ENCODE measurements at regions not wholly inside any gene's neighbourhood (a gene's known extent, or its start where the extent isn't known, plus 50 kb on each side); places are given as distances from the start of the nearest gene placed in this dataset.
"Not testable (repeated sequence)": the region's sequence is repeated elsewhere in the genome, so short reads cannot be mapped to it uniquely, and the experiment has no call there.

DNA sequence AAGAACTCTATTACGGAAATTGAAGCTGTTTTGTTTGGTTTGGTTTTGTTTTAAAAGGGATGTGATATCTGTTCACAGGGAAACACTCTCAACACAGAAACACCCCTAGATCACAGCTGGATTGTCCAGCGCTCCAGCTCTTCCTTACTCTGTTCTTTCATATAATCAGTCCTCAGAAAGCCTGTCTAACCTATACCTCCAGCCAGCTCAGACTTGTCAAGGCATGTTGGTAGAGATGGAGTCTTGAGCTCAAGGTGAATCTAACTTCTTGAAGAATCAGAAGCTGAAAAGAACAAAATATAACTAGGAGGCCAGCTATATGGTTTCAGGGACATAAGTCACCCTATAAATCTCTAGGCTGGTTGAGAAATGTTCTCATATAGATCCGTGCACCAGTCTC, 110.2 kb upstream of the EPHA3 start:
- no peak overlapping the region for H3K4me3 ChIP-seq (ENCODE audit: control insufficient read depth, low read depth, low read length)
- no peak for DNase-seq (ENCODE audit: low read depth)
- TF ChIP-seq CTCF (conservative IDR thresholded peaks at IDR 0.05; ENCODE audit: control insufficient read depth, insufficient read depth, low read depth, low read length): no peak

DNA sequence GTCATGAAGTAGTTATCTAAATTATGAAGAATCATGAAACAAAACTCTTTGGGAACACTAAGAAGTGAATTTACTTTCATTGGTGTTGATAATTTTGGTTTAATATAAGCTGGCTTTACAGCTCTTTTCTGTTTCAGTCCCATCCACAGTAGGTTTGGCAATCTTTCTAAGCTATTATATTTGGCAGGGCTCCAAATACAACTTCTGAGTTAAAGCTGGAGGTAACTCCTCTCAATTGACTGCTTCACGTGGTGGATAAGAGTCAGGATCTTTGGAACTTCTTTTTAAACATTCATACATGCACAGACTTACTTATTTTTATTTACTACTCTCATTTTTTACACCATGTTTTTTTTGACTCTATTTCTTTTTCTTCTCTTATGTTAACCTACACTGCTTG, 106.5 kb upstream of the EPHA3 start:
- TF ChIP-seq CTCF (conservative IDR thresholded peaks at IDR 0.05; ENCODE audit: control insufficient read depth, insufficient read depth, low read depth, low read length): no peak
- no peak overlapping the region for H3K4me3 ChIP-seq (ENCODE audit: control insufficient read depth, low read depth, low read length)
- no peak for DNase-seq (ENCODE audit: low read depth)

DNA sequence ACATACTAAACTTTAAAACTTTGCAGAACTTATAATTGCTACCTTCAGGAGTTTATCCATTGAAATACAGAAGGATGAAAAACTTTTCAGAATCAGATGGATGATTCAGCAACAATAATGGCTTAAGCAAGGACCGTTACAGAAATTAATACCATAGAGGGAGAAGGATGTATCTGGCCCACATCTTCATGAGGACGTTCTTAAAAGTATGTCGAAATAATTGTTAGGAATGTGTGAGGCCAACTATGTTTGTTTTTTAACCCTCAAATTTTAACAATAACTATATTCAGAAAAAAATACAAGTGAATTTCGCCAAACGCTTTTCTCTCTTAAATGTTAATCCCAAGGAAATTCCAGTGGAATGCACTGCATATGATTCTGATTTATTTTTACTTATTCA, 105.2 kb upstream of the EPHA3 start:
- DNase-seq (ENCODE audit: low read depth): no peak
- no peak overlapping the region for H3K4me3 ChIP-seq (ENCODE audit: control insufficient read depth, low read depth, low read length)
- no peak for TF ChIP-seq CTCF (conservative IDR thresholded peaks at IDR 0.05; ENCODE audit: control insufficient read depth, insufficient read depth, low read depth, low read length)

DNA sequence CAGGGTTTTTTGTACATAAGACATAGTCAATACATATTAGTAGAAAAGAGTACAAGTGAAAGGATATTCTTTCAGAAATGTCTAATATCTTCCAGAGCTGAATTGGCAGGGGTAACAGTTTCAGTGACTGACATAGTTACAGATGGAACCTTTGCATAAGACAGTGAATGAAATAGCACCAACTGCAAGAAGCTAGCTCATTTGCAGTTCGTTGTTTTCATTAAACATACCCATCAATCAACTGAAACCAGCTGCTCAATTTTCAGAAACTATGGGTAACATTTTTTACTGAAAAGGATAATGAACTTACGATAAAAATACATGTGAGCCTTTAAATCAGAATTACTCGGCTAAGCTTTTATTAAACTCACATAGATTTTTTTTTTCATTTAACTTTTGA, 93.9 kb upstream of the EPHA3 start:
- no peak for TF ChIP-seq CTCF (conservative IDR thresholded peaks at IDR 0.05; ENCODE audit: control insufficient read depth, insufficient read depth, low read depth, low read length)
- H3K4me3 ChIP-seq (ENCODE audit: control insufficient read depth, low read depth, low read length): no peak overlapping the region
- no peak for DNase-seq (ENCODE audit: low read depth)

GRCh38 chr3:89017531-89017930, 89.9 kb upstream of the EPHA3 start:
- DNase-seq (ENCODE audit: low read depth): no peak
- TF ChIP-seq CTCF (conservative IDR thresholded peaks at IDR 0.05; ENCODE audit: control insufficient read depth, insufficient read depth, low read depth, low read length): no peak
- no peak overlapping the region for H3K4me3 ChIP-seq (ENCODE audit: control insufficient read depth, low read depth, low read length)

- no peak overlapping the region for H3K4me3 ChIP-seq (ENCODE audit: control insufficient read depth, low read depth, low read length)
- peak; percentile 2 for DNase-seq (ENCODE audit: low read depth)
- no peak for TF ChIP-seq CTCF (conservative IDR thresholded peaks at IDR 0.05; ENCODE audit: control insufficient read depth, insufficient read depth, low read depth, low read length)
Measured at GRCh38 chr3:89025185-89025584, 82.2 kb upstream of the EPHA3 start.

DNA sequence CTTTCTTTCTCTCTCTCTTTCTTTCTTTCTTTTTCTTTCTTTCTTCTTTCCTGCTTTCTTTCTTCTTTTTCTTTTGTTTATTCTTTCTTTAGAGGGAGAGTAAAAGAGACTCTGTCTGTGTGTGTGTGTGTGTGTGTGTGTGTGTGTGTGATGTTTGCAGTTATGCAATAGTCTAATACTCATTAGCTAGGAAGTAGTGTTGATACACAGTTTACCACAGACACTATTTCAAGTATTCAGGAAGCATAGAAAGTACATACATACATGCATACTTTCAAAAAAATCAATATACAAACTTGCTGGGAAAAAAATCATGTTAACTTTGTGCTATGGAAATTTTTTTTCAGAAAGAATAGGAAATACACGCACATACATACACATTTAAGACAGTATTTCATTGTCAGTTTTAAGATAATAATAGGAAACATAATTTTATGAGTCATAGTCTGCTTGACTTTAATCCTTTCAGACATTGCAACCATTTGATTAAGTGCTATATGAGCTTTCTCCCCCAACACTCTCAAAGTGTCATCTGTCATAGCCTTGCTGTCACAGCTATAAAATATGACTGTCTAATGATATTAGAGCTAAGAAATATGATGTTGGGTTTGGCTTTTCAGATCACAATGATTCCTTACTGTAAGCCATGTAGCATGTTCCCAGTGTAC, 74.9 kb upstream of the EPHA3 start:
- no peak overlapping the region for H3K4me3 ChIP-seq (ENCODE audit: control insufficient read depth, low read depth, low read length)
- no peak for DNase-seq (ENCODE audit: low read depth)
- TF ChIP-seq CTCF (conservative IDR thresholded peaks at IDR 0.05; ENCODE audit: control insufficient read depth, insufficient read depth, low read depth, low read length): no peak

DNA sequence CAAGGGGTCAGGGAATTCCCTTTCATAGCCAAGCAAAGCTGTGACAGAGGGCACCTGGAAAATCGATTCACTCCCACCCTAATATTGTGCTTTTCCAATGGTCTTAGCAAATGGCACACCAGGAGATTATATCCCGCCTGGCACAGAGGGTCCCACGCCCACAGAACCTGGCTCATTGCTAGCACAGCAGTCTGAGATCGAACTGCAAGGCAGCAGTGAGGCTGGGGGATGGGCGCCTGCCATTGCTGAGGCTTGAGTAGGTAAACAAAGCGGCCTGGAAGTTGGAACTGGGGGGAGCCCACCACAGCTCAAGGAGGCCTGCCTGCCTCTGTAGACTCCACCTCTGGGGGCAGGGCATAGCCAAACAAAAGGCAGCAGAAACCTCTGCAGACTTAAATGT, 72.7 kb upstream of the EPHA3 start:
- not testable (repeated sequence) for DNase-seq (ENCODE audit: low read depth); H3K4me3 ChIP-seq (ENCODE audit: control insufficient read depth, low read depth, low read length)

Data from fibroblast of mammary gland (primary cell).